NB4 (cell line): ENCODE measurements at regions not wholly inside any gene's neighbourhood (a gene's known extent, or its start where the extent isn't known, plus 50 kb on each side); places are given as distances from the start of the nearest gene placed in this dataset.

Experiments used
- DNase-seq: peaks from one replicate; pipeline ENCODE4 v3.0.0; 2010; ENCODE audit warnings: low read depth
- H3K4me3 ChIP-seq: one replicate; pipeline ENCODE4 v1.5.1; 2011; ENCODE audit warnings: mild to moderate bottlenecking, low read depth, low read length, moderate library complexity
- CTCF ChIP-seq: IDR thresholded peaks from one replicate; pipeline ENCODE4 v1.5.1; 2012; ENCODE audit warnings: low read depth, low read length
- MAX ChIP-seq: IDR thresholded peaks from 2 replicates; pipeline ENCODE4 v1.6.1; 2011; ENCODE audit warnings: low read depth, low read length
- MYC ChIP-seq: IDR thresholded peaks from 2 replicates; pipeline ENCODE4 v1.6.1; 2011; ENCODE audit warnings: low read depth, low read length
- POLR2A ChIP-seq: IDR thresholded peaks from 2 replicates; pipeline ENCODE4 v1.6.1; 2011; ENCODE audit warnings: mild to moderate bottlenecking; ENCODE audit not compliant: insufficient read length; ENCODE audit errors: extremely low read depth

GRCh38 chr14:58722441-58722840 lies 84.7 kb downstream of the DACT1 start:
- TF ChIP-seq MYC = no peak
- no peak for TF ChIP-seq CTCF
- TF ChIP-seq POLR2A = no peak
- no peak for TF ChIP-seq MAX
- H3K4me3 ChIP-seq = no peak overlapping the region
- no peak for DNase-seq

- no peak for DNase-seq
- TF ChIP-seq POLR2A (no peak), MYC (no peak), MAX (no peak), CTCF (no peak)
- H3K4me3 ChIP-seq = no peak overlapping the region
These were observed 86.4 kb downstream of the DACT1 start for GRCh38 chr14:58724206-58724605.

DNA sequence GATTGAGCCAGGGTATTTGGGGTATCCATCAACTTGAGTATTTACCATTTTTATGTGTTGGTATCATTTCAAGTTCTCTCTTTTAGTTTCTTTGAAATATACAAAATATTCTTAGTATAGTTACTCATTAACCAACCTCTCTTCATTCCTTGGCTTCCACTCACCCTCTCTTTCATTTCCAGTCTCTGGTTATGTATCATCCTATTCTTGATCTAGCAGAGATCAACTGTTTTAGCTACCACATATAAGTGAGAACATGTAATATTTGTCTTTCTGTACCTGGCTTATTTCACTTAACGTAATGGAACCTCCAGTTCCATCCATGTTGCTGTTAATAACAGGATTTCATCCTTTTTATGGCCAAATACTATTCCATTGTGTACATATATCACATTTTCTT lies 86.9 kb downstream of the DACT1 start:
- H3K4me3 ChIP-seq = no peak overlapping the region
- DNase-seq = no peak
- no peak for TF ChIP-seq MAX
- TF ChIP-seq CTCF = no peak
- no peak for TF ChIP-seq MYC
- no peak for TF ChIP-seq POLR2A

DNA sequence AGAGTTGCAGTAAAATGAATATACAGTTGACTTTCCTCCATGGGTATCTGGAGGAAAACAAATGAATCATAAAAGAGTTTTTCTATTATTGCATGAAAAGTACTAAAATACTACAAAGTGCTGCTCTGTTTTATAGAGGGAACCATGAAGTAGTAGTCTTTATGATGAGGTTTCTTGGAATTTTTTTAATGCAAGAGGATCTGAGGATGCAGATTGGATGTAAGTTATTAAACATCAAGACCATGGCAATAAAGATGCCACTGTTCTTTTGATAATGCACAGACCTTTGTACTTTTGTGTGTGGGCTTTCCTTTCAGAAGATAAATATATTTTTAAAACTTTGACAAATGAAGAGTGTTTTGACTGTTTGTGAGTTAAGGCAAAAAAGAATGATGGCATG lies 87.5 kb downstream of the DACT1 start:
- no peak for TF ChIP-seq MAX
- TF ChIP-seq POLR2A = no peak
- no peak for TF ChIP-seq CTCF
- TF ChIP-seq MYC = no peak
- DNase-seq = no peak

DNA sequence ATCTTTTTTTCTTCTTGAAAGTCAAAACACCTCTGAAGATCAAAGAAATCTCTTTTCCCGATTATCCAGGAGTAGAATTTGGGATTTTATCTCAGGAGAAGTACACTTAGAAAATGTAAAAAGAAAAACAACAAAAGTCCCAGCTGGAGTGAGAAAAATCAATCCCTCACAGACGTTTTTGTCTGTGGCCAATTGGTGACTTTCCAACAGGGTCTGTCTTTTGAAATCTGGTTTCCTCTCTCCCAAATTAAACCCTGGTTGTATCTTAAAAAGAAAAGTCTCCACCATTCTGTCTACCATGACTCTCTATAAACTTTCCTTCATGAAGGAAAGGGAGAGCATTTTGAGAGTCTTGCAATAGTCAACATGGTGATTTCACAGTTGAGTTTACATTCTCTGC lies 88.1 kb downstream of the DACT1 start:
- TF ChIP-seq CTCF (no peak), POLR2A (no peak), MYC (no peak), MAX (no peak)
- no peak for DNase-seq

More for the DNA sequence above, 87.5 kb downstream of the DACT1 start:
- no peak overlapping the region for H3K4me3 ChIP-seq

DNA sequence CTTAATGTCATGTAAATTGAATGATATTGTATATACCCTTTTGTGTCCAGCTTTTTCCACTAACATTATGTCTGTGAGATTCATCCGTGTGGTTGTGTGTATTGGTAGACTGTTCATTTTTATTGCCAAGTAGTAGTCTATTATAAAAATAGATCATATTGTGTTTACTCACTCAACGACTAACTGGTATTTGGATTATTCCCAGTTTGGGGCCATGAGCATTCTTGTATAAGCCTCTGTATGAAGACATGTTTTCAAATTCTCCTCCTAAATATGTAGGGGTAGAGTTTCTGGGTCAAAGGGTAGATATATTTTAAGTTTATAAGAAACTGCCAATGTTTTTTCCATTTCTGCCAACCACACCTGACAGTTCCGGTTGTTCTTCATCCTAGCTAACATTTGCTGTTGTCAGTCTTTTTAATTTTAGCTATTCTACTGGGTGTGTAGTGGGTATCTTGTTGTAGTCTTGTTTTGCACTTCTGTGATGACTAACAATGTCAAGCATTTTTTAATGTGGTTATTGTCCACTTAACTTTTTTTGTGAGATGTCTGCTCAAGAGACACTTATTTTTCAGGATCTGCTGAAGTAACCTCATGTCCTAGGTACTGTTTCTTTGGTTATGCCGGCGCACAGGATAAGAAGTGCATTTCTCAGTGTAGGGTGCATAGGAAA lies 93.2 kb downstream of the DACT1 start:
- TF ChIP-seq MAX = no peak
- no peak for TF ChIP-seq CTCF
- TF ChIP-seq POLR2A = no peak
- TF ChIP-seq MYC = no peak
- DNase-seq = no peak

More for the DNA sequence above, 88.1 kb downstream of the DACT1 start:
- H3K4me3 ChIP-seq = no peak overlapping the region

More for the DNA sequence above, 93.2 kb downstream of the DACT1 start:
- no peak overlapping the region for H3K4me3 ChIP-seq
